ENCODE measurements at regions not wholly inside any gene's neighbourhood (a gene's known extent, or its start where the extent isn't known, plus 50 kb on each side); places are given as distances from the start of the nearest gene placed in this dataset.

- TF ChIP-seq CTCF (conservative IDR thresholded peaks at IDR 0.05) (no peak), ZFX (IDR thresholded peaks at IDR 0.05) (no peak)
These were observed 61.6 kb upstream of the TGIF1 start for GRCh38 chr18:3388323-3388722.
